ENCODE measurements at regions not wholly inside any gene's neighbourhood (a gene's known extent, or its start where the extent isn't known, plus 50 kb on each side); places are given as distances from the start of the nearest gene placed in this dataset.

GRCh38 chr14:95786566-95786965, 72.6 kb upstream of the TCL1A start:
- Histone ChIP-seq H3K36me3 (ENCODE audit: control insufficient read depth, insufficient read depth, low read length) (no peaks in the 10 kb centered on the region), H3K4me1 (replicated peaks in 1 of 2; ENCODE audit: control insufficient read depth in 2 of 2, insufficient read depth in 2 of 2, low read length in 2 of 2) (no peaks in the 10 kb centered on the region), H4K20me1 (replicated peaks; ENCODE audit: control insufficient read depth, insufficient read depth, low read length) (no peaks in the 10 kb centered on the region), H3K9ac (ENCODE audit: insufficient read depth in 1 of 2, low read depth in 2 of 2, low read length in 2 of 2) (no peak overlapping the region), H3K9me3 (replicated peaks; ENCODE audit: control insufficient read depth, insufficient read depth, low read depth, low read length) (no peaks in the 10 kb centered on the region), H3K79me2 (ENCODE audit: control insufficient read depth, insufficient read depth, low read length) (no peaks in the 10 kb centered on the region), H3K9me1 (ENCODE audit: control insufficient read depth, insufficient read depth, low read length) (no peaks in the 10 kb centered on the region), H3K27ac (ENCODE audit: extremely low read depth, low read depth, low read length) (no peak overlapping the region), H3K4me3 (no peak overlapping the region), H3K27me3 (ENCODE audit: control insufficient read depth in 2 of 2, insufficient read depth in 2 of 2, low read length in 2 of 2) (no peaks in the 10 kb centered on the region), H2AFZ (ENCODE audit: low read depth, low read length) (no peak overlapping the region), H3K4me2 (ENCODE audit: insufficient read depth, low read length) (no peak overlapping the region)
- in situ Hi-C loops (cut with MboI) (no loop called here), intact Hi-C loops (cut with micrococcal nuclease) (no loop called here)
- POLR2A ChIA-PET, result no interaction called here
- CTCF ChIA-PET (ENCODE audit: low intra/inter-chr PET ratio), result no interaction called here
- ATAC-seq (no peak), FAIRE-seq (no peak), DNase-seq (ENCODE audit: extremely low read depth in 1 of 4, low spot score in 3 of 4) (no peak)
- no TSS peak for BruUV-seq (replicated peaks)
- no peak for TF ChIP-seq SAFB2 (IDR thresholded peaks at IDR 0.05; ENCODE audit: borderline replicate concordance, low read depth, low read length, severe bottlenecking)
- no peak for TF ChIP-seq SMC3 (conservative IDR thresholded peaks at IDR 0.05; ENCODE audit: insufficient read depth, low read depth, low read length)
- TF ChIP-seq BCL6 (CRISPR knock-in tag; IDR thresholded peaks at IDR 0.05), result no peak
- TF ChIP-seq ZNF785 (CRISPR knock-in tag; IDR thresholded peaks at IDR 0.05), result no peak
- TF ChIP-seq ETV5 (CRISPR knock-in tag; IDR thresholded peaks at IDR 0.05; ENCODE audit: low read depth), result no peak
- no peak for TF ChIP-seq TCF7L2 (IDR thresholded peaks at IDR 0.05; ENCODE audit: low read depth, low read length)
- 0% methylated on average over 8 of the region's 8 CpGs for WGBS (ENCODE audit: insufficient coverage, low coverage, missing lambda C conversion rate)

- no peaks in the 10 kb centered on the region for H3K9me3 ChIP-seq (replicated peaks; ENCODE audit: control insufficient read depth, insufficient read depth, low read depth, low read length)
- H3K4me1 ChIP-seq (replicated peaks in 1 of 2; ENCODE audit: control insufficient read depth in 2 of 2, insufficient read depth in 2 of 2, low read length in 2 of 2), result no peaks in the 10 kb centered on the region
- in situ Hi-C loops (cut with MboI), result no loop called here
- H2AFZ ChIP-seq (ENCODE audit: low read depth, low read length), result no peak overlapping the region
- no peak for ATAC-seq
- H3K79me2 ChIP-seq (ENCODE audit: control insufficient read depth, insufficient read depth, low read length), result no peaks in the 10 kb centered on the region
- H4K20me1 ChIP-seq (replicated peaks; ENCODE audit: control insufficient read depth, insufficient read depth, low read length), result no peaks in the 10 kb centered on the region
- no peak overlapping the region for H3K27ac ChIP-seq (ENCODE audit: extremely low read depth, low read depth, low read length)
- peak in 2 of 4 experiments; percentile 11 to 12 for DNase-seq (ENCODE audit: extremely low read depth in 1 of 4, low spot score in 3 of 4)
- FAIRE-seq, result no peak
- 0% methylated on average over 1 of the region's 1 CpG for WGBS (ENCODE audit: insufficient coverage, low coverage, missing lambda C conversion rate)
- ChIA-PET CTCF (ENCODE audit: low intra/inter-chr PET ratio) (no interaction called here), POLR2A (no interaction called here)
- H3K9me1 ChIP-seq (ENCODE audit: control insufficient read depth, insufficient read depth, low read length), result no peaks in the 10 kb centered on the region
- intact Hi-C loops (cut with micrococcal nuclease), result no loop called here
- H3K4me3 ChIP-seq, result no peak overlapping the region
- no peaks in the 10 kb centered on the region for H3K36me3 ChIP-seq (ENCODE audit: control insufficient read depth, insufficient read depth, low read length)
- H3K4me2 ChIP-seq (ENCODE audit: insufficient read depth, low read length), result no peak overlapping the region
- no peak overlapping the region for H3K9ac ChIP-seq (ENCODE audit: insufficient read depth in 1 of 2, low read depth in 2 of 2, low read length in 2 of 2)
- no peaks in the 10 kb centered on the region for H3K27me3 ChIP-seq (ENCODE audit: control insufficient read depth in 2 of 2, insufficient read depth in 2 of 2, low read length in 2 of 2)
- BruUV-seq (replicated peaks), result no TSS peak
- TF ChIP-seq ZNF766 (CRISPR knock-in tag; conservative IDR thresholded peaks at IDR 0.05), result 0 out of 2 replicates have a peak, but pooled peaks have one; percentile 25
- TF ChIP-seq MIER1 (IDR thresholded peaks at IDR 0.05; ENCODE audit: low read depth), result peak; percentile 75
- no peak for TF ChIP-seq L3MBTL2 (IDR thresholded peaks at IDR 0.05)
- no peak for TF ChIP-seq ILK (tag; IDR thresholded peaks at IDR 0.05; ENCODE audit: borderline replicate concordance, low read depth)
- no peak for TF ChIP-seq BMI1 (IDR thresholded peaks at IDR 0.05; ENCODE audit: low read length)
- no peak for TF ChIP-seq MXD1 (CRISPR knock-in tag; IDR thresholded peaks at IDR 0.05; ENCODE audit: borderline replicate concordance, poor library complexity, severe bottlenecking)
- TF ChIP-seq TFAM (CRISPR knock-in tag; conservative IDR thresholded peaks at IDR 0.05), result no peak
These were observed 70.2 kb upstream of the TCL1A start for GRCh38 chr14:95784137-95784536.

Data from K562 (cell line).